ENCODE measurements at regions not wholly inside any gene's neighbourhood (a gene's known extent, or its start where the extent isn't known, plus 50 kb on each side); places are given as distances from the start of the nearest gene placed in this dataset.

DNA sequence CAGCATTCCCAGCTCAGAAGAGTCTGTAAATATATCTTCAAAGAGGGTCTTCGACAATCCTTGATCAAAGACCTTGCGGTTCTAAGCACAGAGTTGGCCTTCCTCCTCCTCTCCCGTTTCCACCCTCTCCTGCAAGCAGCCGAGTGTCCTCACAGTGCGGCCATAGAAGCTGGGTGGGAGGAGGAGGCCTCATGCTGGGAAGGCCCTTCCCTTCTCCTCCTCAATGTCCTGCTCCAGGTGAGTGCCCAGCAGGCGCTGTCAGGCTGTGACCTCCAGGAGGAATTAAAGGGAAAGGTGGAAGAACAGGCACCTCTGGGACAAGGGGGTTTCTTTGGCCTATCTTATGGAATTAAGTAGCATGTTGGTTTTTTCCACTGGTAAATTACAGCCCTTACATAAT is 674.2 kb upstream of the ARGLU1 start:
- TF ChIP-seq, protein P1, sequence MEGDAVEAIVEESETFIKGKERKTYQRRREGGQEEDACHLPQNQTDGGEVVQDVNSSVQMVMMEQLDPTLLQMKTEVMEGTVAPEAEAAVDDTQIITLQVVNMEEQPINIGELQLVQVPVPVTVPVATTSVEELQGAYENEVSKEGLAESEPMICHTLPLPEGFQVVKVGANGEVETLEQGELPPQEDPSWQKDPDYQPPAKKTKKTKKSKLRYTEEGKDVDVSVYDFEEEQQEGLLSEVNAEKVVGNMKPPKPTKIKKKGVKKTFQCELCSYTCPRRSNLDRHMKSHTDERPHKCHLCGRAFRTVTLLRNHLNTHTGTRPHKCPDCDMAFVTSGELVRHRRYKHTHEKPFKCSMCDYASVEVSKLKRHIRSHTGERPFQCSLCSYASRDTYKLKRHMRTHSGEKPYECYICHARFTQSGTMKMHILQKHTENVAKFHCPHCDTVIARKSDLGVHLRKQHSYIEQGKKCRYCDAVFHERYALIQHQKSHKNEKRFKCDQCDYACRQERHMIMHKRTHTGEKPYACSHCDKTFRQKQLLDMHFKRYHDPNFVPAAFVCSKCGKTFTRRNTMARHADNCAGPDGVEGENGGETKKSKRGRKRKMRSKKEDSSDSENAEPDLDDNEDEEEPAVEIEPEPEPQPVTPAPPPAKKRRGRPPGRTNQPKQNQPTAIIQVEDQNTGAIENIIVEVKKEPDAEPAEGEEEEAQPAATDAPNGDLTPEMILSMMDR (conservative IDR thresholded peaks at IDR 0.05 in 1 of 2, IDR thresholded peaks at IDR 0.05 in 1 of 2; ENCODE audit: extremely low read depth in 1 of 2, insufficient read depth in 1 of 2, low read depth in 1 of 2, low read length in 2 of 2) = no peak
- TF ChIP-seq EZH2 (IDR thresholded peaks at IDR 0.05; ENCODE audit: borderline replicate concordance, low read length) = no peak
